H9 (cell line): ENCODE measurements at regions not wholly inside any gene's neighbourhood (a gene's known extent, or its start where the extent isn't known, plus 50 kb on each side); places are given as distances from the start of the nearest gene placed in this dataset.

ENCODE experiments used
- DNase-seq: peaks from one replicate; pipeline ENCODE4 v3.0.0-alpha.2; 2017
- H2AFZ ChIP-seq: one replicate; pipeline ENCODE4 v1.6.1; 2013; ENCODE audit warnings: mild to moderate bottlenecking, low read length, control low read depth, moderate library complexity
- H2AK5ac ChIP-seq: 2 replicates; pipeline ENCODE4 v1.6.1; 2013; ENCODE audit warnings: low read length, control low read depth, mixed read lengths; ENCODE audit not compliant: insufficient read length
- H2BK120ac ChIP-seq: one replicate; pipeline ENCODE4 v1.6.1; 2013; ENCODE audit warnings: low read depth, mild to moderate bottlenecking, low read length, control low read depth, inconsistent platforms; ENCODE audit not compliant: poor library complexity, severe bottlenecking
- H2BK12ac ChIP-seq: 2 replicates; pipeline ENCODE4 v1.6.1; 2013; ENCODE audit warnings: low read length, control low read depth, mixed read lengths, low read depth; ENCODE audit not compliant: insufficient read length
- H2BK15ac ChIP-seq: 2 replicates; pipeline ENCODE4 v1.6.1; 2013; ENCODE audit warnings: low read depth, low read length, control low read depth
- H2BK20ac ChIP-seq: one replicate; pipeline ENCODE4 v1.6.1; 2013; ENCODE audit warnings: low read depth, mild to moderate bottlenecking, low read length, control low read depth, inconsistent platforms; ENCODE audit not compliant: poor library complexity, severe bottlenecking
- H2BK5ac ChIP-seq: 2 replicates; pipeline ENCODE4 v1.6.1; 2013; ENCODE audit warnings: low read length, control low read depth, mixed read lengths; ENCODE audit not compliant: insufficient read length
- H3K14ac ChIP-seq: 2 replicates; pipeline ENCODE4 v1.6.1; 2013; ENCODE audit warnings: low read length, control low read depth; ENCODE audit not compliant: insufficient read depth
- H3K18ac ChIP-seq: 2 replicates; pipeline ENCODE4 v1.6.1; 2013; ENCODE audit warnings: low read depth, mild to moderate bottlenecking, mixed read lengths, low read length, control low read depth; ENCODE audit not compliant: insufficient read length
- H3K23ac ChIP-seq: 2 replicates; pipeline ENCODE4 v1.6.1; 2013; ENCODE audit warnings: low read length, control low read depth, mixed read lengths, low read depth; ENCODE audit not compliant: insufficient read length
- H3K23me2 ChIP-seq: 2 replicates; pipeline ENCODE4 v1.6.1; 2013; ENCODE audit warnings: low read depth, mild to moderate bottlenecking, mixed read lengths, low read length, control low read depth; ENCODE audit not compliant: insufficient read length, poor library complexity, severe bottlenecking
- H3K27ac ChIP-seq: 2 replicates; pipeline ENCODE4 v1.5.1; 2013; ENCODE audit warnings: low read length, control low read depth, mixed read lengths, low read depth; ENCODE audit not compliant: insufficient read length
- H3K27me3 ChIP-seq: 2 replicates; pipeline ENCODE4 v1.6.1; 2013; ENCODE audit warnings: low read length, control low read depth, inconsistent platforms; ENCODE audit not compliant: insufficient read depth
- H3K4ac ChIP-seq: 2 replicates; pipeline ENCODE4 v1.6.1; 2013; ENCODE audit warnings: low read depth, mild to moderate bottlenecking, control low read depth, inconsistent platforms, low read length, moderate library complexity
- H3K4me1 ChIP-seq: 2 replicates; pipeline ENCODE4 v1.6.1; 2013; ENCODE audit warnings: low read length, control low read depth, inconsistent platforms; ENCODE audit not compliant: insufficient read depth
- H3K4me2 ChIP-seq: 2 replicates; pipeline ENCODE4 v1.6.1; 2013; ENCODE audit warnings: low read length, control low read depth, mixed read lengths; ENCODE audit not compliant: insufficient read length, insufficient read depth
- H3K56ac ChIP-seq: 2 replicates; pipeline ENCODE4 v1.6.1; 2013; ENCODE audit warnings: low read depth, mild to moderate bottlenecking, mixed read lengths, low read length, control low read depth; ENCODE audit not compliant: insufficient read length
- H3K79me1 ChIP-seq: 2 replicates; pipeline ENCODE4 v1.6.1; 2013; ENCODE audit warnings: low read depth, mild to moderate bottlenecking, moderate library complexity, low read length, control low read depth, inconsistent platforms; ENCODE audit not compliant: insufficient read depth, poor library complexity, severe bottlenecking
- H3K79me2 ChIP-seq: 2 replicates; pipeline ENCODE4 v1.6.1; 2013; ENCODE audit warnings: low read length, control low read depth, inconsistent platforms; ENCODE audit not compliant: insufficient read depth
- H3K9ac ChIP-seq: 2 replicates; pipeline ENCODE4 v1.6.1; 2013; ENCODE audit warnings: low read length, control low read depth, mixed read lengths; ENCODE audit not compliant: insufficient read length; ENCODE audit errors: extremely low read depth
- H3K9me3 ChIP-seq: one replicate; pipeline ENCODE4 v1.6.1; 2013; ENCODE audit warnings: low read depth, low read length, inconsistent platforms; ENCODE audit not compliant: control insufficient read depth
- H3T11ph ChIP-seq: one replicate; pipeline ENCODE4 v1.6.1; 2013; ENCODE audit warnings: mild to moderate bottlenecking, low read length, control low read depth, inconsistent platforms
- H4K20me1 ChIP-seq: one replicate; pipeline ENCODE4 v1.6.1; 2013; ENCODE audit not compliant: control insufficient read depth, insufficient read length, insufficient read depth
- H4K5ac ChIP-seq: 2 replicates; pipeline ENCODE4 v1.6.1; 2013; ENCODE audit warnings: low read depth, mild to moderate bottlenecking, mixed read lengths, low read length, control low read depth; ENCODE audit not compliant: insufficient read length
- H4K8ac ChIP-seq: replicated peaks from 2 replicates; pipeline ENCODE4 v1.6.1; 2013; ENCODE audit warnings: low read length, control low read depth, mixed read lengths, low read depth; ENCODE audit not compliant: insufficient read length
- H4K91ac ChIP-seq: 2 replicates; pipeline ENCODE4 v1.6.1; 2013; ENCODE audit warnings: low read depth, mild to moderate bottlenecking, moderate library complexity, mixed read lengths, low read length, control low read depth; ENCODE audit not compliant: insufficient read length
- H3K27ac Mint-ChIP-seq, 3 experiments: 2 replicates in 2 of 3; 3 replicates in 1 of 3; pipeline ENCODE4 v1.8.0; 2020 to 2021; ENCODE audit warnings: mixed read lengths in 3 of 3, mild to moderate bottlenecking in 1 of 3, moderate library complexity in 1 of 3
- H3K27me3 Mint-ChIP-seq: 2 replicates; pipeline ENCODE4 v1.8.0; 2021; ENCODE audit warnings: low read depth, mild to moderate bottlenecking, moderate library complexity, mixed read lengths
- H3K36me3 Mint-ChIP-seq, 3 experiments: 2 replicates in 2 of 3; 3 replicates in 1 of 3; pipeline ENCODE4 v1.8.0; 2020 to 2021; ENCODE audit warnings: low read depth in 3 of 3, mixed read lengths in 3 of 3; ENCODE audit not compliant: insufficient read depth in 1 of 3
- H3K4me1 Mint-ChIP-seq, 2 experiments: 2 replicates each; pipeline ENCODE4 v1.8.0; 2020; ENCODE audit warnings: mixed read lengths in 2 of 2
- H3K4me3 Mint-ChIP-seq, 2 experiments: 2 replicates in 1 of 2; 3 replicates in 1 of 2; pipeline ENCODE4 v1.8.0; 2020 to 2021; ENCODE audit warnings: mild to moderate bottlenecking in 2 of 2, mixed read lengths in 2 of 2, moderate library complexity in 1 of 2
- H3K9me3 Mint-ChIP-seq, 2 experiments: 2 replicates in 1 of 2; 3 replicates in 1 of 2; pipeline ENCODE4 v1.8.0; 2020; ENCODE audit warnings: mild to moderate bottlenecking in 2 of 2, mixed read lengths in 2 of 2, moderate library complexity in 1 of 2
- CTCF ChIP-seq: fragments of 200-600 bp; sonication (generic); conservative IDR thresholded peaks from 3 replicates; pipeline ENCODE4 v1.8.0; 2021; ENCODE audit warnings: antibody characterized with exemption, mild to moderate bottlenecking
- WGBS: extraction: QIAGEN DNeasy Blood & Tissue Kit; methylation state at CpG from one replicate; pipeline ENCODE4 v1.1.7; 2013; ENCODE audit warnings: missing lambda C conversion rate, low lambda C conversion rate, mixed read lengths; ENCODE audit not compliant: insufficient read length; ENCODE audit errors: extremely low coverage; 5-methylcytosine and 5-hydroxymethylcytosine counted together

- no peak for DNase-seq
- TF ChIP-seq CTCF: no peak
- Histone ChIP-seq H3K9me3 (no peaks in the 10 kb centered on the region), H2AFZ (no peak overlapping the region), H3K27ac (no peak overlapping the region), H4K5ac (no peak overlapping the region), H3K4me2 (no peak overlapping the region), H4K8ac (no peak overlapping the region), H3K4me1 (no peaks in the 10 kb centered on the region), H3K27me3 (no peaks in the 10 kb centered on the region), H2BK20ac (no peak overlapping the region), H3K56ac (no peak overlapping the region), H4K20me1 (no peaks in the 10 kb centered on the region), H3K23ac (no peak overlapping the region), H4K91ac (no peak overlapping the region), H3K14ac (no peak overlapping the region), H2BK5ac (no peak overlapping the region), H3K79me1 (no peaks in the 10 kb centered on the region), H3K4ac (no peak overlapping the region), H3K23me2 (no peaks in the 10 kb centered on the region), H2BK120ac (no peak overlapping the region), H2BK15ac (no peak overlapping the region), H3K9ac (no peak overlapping the region), H3K79me2 (no peaks in the 10 kb centered on the region), H2AK5ac (no peak overlapping the region), H2BK12ac (no peak overlapping the region), H3T11ph (no peak overlapping the region), H3K18ac (no peak overlapping the region)
- Mint-ChIP-seq H3K27ac (peak overlapping the region in 1 of 3 experiments; percentile 23; a peak in 1 of 7 replicates), H3K36me3 (no peaks in the 10 kb centered on the region), H3K4me1 (no peaks in the 10 kb centered on the region), H3K27me3 (no peaks in the 10 kb centered on the region), H3K4me3 (no peak overlapping the region), H3K9me3 (no peaks in the 10 kb centered on the region; a peak in 1 of 5 replicates)
- WGBS: no CpG with 5 or more reads among the region's 1 CpG
Observed at GRCh38 chr10:57818522-57818921, 449.2 kb downstream of the IPMK start.
